UCSD-AML1 (cell line): ENCODE measurements at regions not wholly inside any gene's neighbourhood (a gene's known extent, or its start where the extent isn't known, plus 50 kb on each side); places are given as distances from the start of the nearest gene placed in this dataset.
A peak's percentile ranks its signal among the peaks of the same experiment; 100 is the strongest.
"Not testable (repeated sequence)": the region's sequence is repeated elsewhere in the genome, so short reads cannot be mapped to it uniquely, and the experiment has no call there.

ENCODE experiments used
- DNase-seq: peaks from one replicate; lab custom pipeline; 2025; ENCODE audit not compliant: unreplicated experiment; lab: John Stamatoyannopoulos, UW

GRCh38 chr2:16226943-16227664 lies 286.8 kb downstream of the MYCN start:
- no peak for DNase-seq

- DNase-seq, result no peak
Observed at GRCh38 chr2:16226381-16226780, 286.0 kb downstream of the MYCN start.

- peak; percentile 22 for DNase-seq
Observed at GRCh38 chr2:16225545-16225944, 285.2 kb downstream of the MYCN start.

GRCh38 chr2:16225071-16225470 lies 284.7 kb downstream of the MYCN start:
- DNase-seq, result no peak

GRCh38 chr2:16224298-16225045 lies 284.1 kb downstream of the MYCN start:
- no peak for DNase-seq

- no peak for DNase-seq
Observed at GRCh38 chr2:16223841-16224177, 283.5 kb downstream of the MYCN start.

- DNase-seq, result no peak
Observed at GRCh38 chr2:16223161-16223840, 283.0 kb downstream of the MYCN start.

- DNase-seq, result no peak
Observed at GRCh38 chr2:16222326-16222725, 282.0 kb downstream of the MYCN start.

GRCh38 chr2:16221461-16222010 lies 281.2 kb downstream of the MYCN start:
- DNase-seq, result no peak

GRCh38 chr2:16219292-16219975 lies 279.1 kb downstream of the MYCN start:
- DNase-seq, result no peak

GRCh38 chr2:16218625-16219024 lies 278.3 kb downstream of the MYCN start:
- peak; percentile 50 for DNase-seq

- no peak for DNase-seq
Observed at GRCh38 chr2:16218161-16218560, 277.8 kb downstream of the MYCN start.

GRCh38 chr2:16217741-16218140 lies 277.4 kb downstream of the MYCN start:
- DNase-seq, result not testable (repeated sequence)

GRCh38 chr2:16217291-16217690 lies 276.9 kb downstream of the MYCN start:
- DNase-seq, result no peak

- DNase-seq, result no peak
Observed at GRCh38 chr2:16216558-16216945, 276.2 kb downstream of the MYCN start.

- DNase-seq, result no peak
Observed at GRCh38 chr2:16215902-16216557, 275.7 kb downstream of the MYCN start.

GRCh38 chr2:16214861-16215260 lies 274.5 kb downstream of the MYCN start:
- no peak for DNase-seq

GRCh38 chr2:16214391-16214790 lies 274.0 kb downstream of the MYCN start:
- no peak for DNase-seq

GRCh38 chr2:16212321-16212720 lies 272.0 kb downstream of the MYCN start:
- DNase-seq, result no peak

GRCh38 chr2:16211341-16211740 lies 271.0 kb downstream of the MYCN start:
- no peak for DNase-seq

- no peak for DNase-seq
Observed at GRCh38 chr2:16210841-16211240, 270.5 kb downstream of the MYCN start.
